HG02973 (cell line): ENCODE measurements at regions not wholly inside any gene's neighbourhood (a gene's known extent, or its start where the extent isn't known, plus 50 kb on each side); places are given as distances from the start of the nearest gene placed in this dataset.

Source experiments
- ATAC-seq: cut with Tn5 transposase; IDR thresholded peaks from one replicate; pipeline ENCODE4 v1.9.1; 2021; ENCODE audit warnings: moderate library complexity; ENCODE audit not compliant: unreplicated experiment

DNA sequence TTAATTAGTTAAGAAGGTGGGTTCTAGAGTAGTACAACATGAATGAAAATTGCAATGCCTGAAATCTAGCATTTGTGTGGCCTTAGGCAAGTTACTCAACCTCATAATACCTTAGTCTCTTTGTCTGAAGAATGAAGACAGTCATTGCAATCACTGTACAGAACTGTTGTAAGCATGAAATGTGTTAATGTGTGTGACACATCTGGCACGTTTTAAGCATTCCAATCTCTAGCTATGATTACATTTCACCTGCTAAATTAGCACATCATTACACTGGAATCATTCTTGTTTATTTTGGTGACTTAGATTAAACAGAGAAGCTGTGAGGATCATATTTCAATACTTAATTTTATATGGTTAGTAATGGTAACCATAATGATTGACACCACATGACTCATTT lies 629.7 kb upstream of the KIF2B start:
- ATAC-seq: no peak

GRCh38 chr17:53191878-53192277 lies 630.8 kb upstream of the KIF2B start:
- no peak for ATAC-seq

- ATAC-seq: no peak
Measured at GRCh38 chr17:53186001-53186400, 636.7 kb upstream of the KIF2B start.

DNA sequence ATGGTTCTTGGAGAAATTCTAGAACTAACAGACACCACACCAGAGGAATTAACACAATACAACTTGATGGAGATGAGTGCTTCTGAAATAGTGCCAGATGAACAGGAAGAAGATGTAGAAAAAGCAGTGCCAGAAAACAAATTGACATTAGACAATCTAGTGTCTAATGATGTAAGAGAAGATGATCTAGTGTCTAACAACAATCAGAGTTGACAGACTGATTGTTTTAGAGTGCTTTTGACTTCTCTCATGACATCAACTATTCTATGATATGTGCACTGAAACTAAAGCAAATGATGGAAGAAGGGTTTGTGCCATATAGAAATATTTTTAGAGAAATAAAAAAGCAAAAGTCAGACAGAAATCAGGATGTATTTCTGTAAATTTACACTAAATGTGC lies 646.1 kb upstream of the KIF2B start:
- ATAC-seq: no peak

DNA sequence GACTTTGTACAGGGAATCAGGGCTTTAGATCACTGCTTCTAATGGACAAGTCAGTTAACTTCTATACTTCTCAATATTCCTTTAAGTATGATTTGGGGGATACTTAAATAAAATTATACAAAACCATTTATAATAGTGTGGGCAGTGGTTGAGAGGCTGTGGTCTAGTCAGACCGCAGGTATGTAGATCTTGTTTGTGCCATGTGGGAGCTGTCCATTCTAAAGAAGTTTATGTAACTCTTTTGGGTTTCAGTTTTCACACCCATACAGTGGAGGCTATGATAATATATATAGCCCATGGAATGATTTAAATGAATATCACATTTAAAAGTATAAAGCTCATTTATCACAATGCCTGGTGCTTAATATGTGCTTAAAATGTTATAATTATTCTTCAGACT lies 654.3 kb upstream of the KIF2B start:
- no peak for ATAC-seq

DNA sequence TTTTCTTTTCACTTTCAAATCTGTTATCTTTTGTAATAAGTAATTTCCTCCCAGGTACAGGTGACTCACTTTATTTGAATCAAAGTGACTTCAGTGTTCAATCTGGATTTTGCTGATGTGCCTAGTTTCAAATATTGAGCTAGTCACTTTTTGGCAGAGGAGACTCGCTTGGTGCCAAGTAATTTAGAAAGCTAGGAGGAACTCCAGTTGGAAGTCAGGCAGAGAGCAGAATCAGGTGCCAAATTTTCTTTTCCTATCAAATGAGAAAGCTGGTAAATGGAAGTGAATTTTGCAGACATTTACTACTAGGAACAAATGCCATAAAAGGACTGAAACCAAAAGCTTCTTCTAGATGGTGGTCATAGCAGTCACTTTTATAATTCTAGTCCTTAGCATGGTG lies 656.0 kb upstream of the KIF2B start:
- ATAC-seq: no peak

- ATAC-seq: no peak
Measured at GRCh38 chr17:53150101-53150698, 672.5 kb upstream of the KIF2B start.

DNA sequence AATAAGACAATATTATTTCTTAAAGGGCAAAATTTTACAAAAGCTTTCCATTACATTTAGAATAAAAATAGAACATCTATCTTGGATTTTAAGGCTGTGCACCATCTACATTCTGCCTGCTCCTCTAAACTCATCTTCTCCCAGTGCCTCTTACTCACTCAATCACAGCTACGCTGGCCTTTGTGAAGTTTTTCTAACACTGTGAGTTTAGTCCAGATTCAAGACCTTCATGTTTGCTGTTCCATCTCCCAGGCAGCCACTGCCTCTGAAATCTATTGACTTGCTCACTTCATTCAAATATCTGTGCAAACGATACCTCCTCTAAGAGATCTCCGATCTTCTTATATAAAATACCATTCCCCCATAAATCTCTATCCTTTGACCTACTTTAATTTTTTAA lies 673.4 kb upstream of the KIF2B start:
- no peak for ATAC-seq

GRCh38 chr17:53148058-53148457 lies 674.7 kb upstream of the KIF2B start:
- no peak for ATAC-seq

DNA sequence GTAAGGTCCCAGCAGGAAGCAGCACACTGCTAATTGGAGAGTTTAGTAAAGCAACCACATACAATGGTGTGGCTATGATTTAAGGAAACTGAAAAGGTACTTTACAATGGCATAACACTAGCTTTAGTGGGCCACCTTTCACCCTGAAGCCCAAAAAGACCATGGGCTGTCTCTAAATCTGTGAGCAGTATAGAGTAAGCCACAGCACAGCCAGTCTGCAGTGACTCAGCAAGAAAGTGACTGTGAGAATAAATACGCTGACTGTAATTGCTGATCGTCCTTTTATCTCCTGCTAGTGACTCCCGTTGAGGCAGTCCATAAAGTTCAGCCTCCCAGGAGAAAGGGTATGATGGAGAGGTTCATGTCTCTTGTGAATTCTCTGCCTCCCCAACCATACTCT lies 679.8 kb upstream of the KIF2B start:
- ATAC-seq: no peak

DNA sequence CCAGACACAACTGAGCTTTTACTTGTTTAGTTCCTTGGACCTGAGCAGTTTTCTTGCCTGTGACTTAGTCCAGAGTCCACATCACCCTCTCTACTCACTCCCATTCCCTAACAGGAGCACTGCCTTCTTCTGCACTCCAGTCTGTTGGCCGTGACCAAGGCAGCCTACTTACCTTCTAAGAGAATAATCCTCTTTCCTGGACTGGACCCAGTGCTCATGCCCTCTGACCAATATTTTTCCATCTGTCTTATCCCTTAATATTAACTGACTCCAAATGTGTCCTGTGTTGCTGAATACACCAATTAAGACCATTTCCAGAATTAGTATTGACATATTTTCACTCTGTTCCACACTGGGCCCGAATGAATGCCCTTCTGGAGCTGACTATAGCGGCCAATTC lies 681.0 kb upstream of the KIF2B start:
- ATAC-seq: no peak

- ATAC-seq: no peak
Measured at GRCh38 chr17:53141280-53141679, 681.4 kb upstream of the KIF2B start.

DNA sequence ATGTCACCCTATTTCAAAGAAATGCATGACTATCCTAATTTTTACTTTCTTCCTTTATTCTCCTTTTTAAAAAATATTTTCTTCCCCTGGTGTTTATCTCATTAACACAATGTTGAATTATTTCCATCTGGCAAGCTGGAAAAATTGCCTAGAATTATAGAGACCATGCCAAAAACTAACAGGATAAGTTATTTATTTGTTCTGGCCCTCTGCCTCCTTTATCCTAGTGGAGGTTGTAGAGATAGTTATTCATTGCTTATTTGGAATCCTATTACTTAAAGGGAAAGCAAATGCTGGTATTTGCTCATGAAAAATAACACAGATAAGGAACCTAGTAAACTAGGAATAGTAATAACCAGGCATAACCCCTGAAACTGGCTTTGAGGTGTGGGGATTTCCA lies 684.9 kb upstream of the KIF2B start:
- ATAC-seq: no peak

- no peak for ATAC-seq
Measured at GRCh38 chr17:53135969-53136368, 686.8 kb upstream of the KIF2B start.

- no peak for ATAC-seq
Measured at GRCh38 chr17:53134548-53134947, 688.2 kb upstream of the KIF2B start.

GRCh38 chr17:53133876-53134275 lies 688.9 kb upstream of the KIF2B start:
- ATAC-seq: no peak

- no peak for ATAC-seq
Measured at GRCh38 chr17:53129863-53130262, 692.9 kb upstream of the KIF2B start.

DNA sequence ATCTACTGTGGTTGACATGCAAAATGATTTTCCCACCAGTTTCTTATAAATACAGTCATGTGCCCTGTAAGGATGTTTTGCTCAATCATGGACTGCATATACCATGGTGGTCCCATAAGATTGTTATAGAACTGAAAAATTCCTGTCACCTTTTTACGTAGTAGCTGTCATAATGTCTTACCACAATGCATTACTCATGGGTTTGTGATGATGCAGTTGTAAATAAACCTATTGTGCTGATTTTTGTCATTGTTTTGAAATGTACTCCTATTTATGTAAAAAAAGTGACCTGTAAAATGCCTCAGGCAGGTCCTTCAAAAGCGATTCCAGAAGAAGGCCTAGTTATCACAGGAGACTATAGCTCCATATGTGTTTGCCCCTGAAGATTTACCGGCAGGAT lies 695.4 kb upstream of the KIF2B start:
- no peak for ATAC-seq

DNA sequence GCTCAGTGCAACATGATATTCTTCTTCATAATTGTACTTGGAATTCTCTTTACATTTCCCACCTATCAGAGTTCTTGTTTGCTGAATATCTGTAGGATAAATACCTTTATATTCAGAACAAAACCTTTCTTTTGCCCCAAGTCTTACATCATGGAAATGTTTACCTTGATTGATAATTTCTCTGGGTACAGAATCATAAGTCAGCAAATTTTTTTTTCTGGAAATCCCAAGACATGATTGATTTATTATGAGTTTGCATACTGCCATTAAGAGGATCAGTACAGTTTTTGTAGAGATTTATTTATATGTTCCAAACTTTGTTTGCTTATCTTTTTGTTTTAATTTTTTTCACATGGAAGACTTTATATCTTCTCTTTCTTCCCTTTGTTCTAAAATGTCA lies 699.8 kb upstream of the KIF2B start:
- no peak for ATAC-seq

GRCh38 chr17:53119773-53120172 lies 703.0 kb upstream of the KIF2B start:
- no peak for ATAC-seq

GRCh38 chr17:53118948-53119347 lies 703.8 kb upstream of the KIF2B start:
- no peak for ATAC-seq

DNA sequence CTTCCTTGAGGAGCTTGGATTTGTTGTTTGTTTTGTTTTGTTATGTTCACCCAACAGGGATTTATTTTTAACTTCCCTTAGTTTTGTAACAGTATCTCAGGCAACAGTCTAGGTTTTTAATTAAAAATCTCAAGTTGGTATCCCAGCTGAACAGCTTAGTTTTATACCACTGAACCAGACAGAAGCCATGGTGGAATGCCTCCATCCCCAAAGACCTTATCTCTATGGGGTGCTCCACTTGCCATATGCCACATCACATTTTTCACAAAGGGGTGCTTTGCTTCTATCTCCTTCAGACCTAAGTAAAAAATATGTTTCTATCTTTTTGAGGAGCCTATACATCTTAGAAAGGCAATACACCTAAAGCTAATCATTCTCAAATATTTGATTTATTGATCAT lies 715.8 kb upstream of the KIF2B start:
- ATAC-seq: no peak

GRCh38 chr17:53101706-53102105 lies 721.0 kb upstream of the KIF2B start:
- no peak for ATAC-seq

DNA sequence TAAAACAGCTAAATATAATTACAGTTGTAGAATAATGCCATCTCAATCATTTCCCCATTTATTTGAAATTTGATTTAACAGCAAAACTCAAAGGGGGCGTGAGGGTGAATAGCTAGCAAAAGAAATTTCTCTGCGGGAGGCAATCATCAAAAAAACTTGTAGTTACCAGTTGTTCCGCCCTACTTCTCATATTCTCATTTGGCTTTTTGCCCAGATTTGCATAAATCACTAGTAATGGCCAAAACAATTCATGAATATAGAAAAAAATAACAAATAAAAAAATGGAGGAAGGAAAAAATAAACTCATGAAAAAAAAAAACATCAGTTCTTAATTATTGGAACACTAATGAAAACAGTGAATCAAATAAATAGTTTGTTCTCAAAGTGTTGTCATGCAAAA lies 722.6 kb upstream of the KIF2B start:
- no peak for ATAC-seq
